ENCODE measurements at regions not wholly inside any gene's neighbourhood (a gene's known extent, or its start where the extent isn't known, plus 50 kb on each side); places are given as distances from the start of the nearest gene placed in this dataset.

DNA sequence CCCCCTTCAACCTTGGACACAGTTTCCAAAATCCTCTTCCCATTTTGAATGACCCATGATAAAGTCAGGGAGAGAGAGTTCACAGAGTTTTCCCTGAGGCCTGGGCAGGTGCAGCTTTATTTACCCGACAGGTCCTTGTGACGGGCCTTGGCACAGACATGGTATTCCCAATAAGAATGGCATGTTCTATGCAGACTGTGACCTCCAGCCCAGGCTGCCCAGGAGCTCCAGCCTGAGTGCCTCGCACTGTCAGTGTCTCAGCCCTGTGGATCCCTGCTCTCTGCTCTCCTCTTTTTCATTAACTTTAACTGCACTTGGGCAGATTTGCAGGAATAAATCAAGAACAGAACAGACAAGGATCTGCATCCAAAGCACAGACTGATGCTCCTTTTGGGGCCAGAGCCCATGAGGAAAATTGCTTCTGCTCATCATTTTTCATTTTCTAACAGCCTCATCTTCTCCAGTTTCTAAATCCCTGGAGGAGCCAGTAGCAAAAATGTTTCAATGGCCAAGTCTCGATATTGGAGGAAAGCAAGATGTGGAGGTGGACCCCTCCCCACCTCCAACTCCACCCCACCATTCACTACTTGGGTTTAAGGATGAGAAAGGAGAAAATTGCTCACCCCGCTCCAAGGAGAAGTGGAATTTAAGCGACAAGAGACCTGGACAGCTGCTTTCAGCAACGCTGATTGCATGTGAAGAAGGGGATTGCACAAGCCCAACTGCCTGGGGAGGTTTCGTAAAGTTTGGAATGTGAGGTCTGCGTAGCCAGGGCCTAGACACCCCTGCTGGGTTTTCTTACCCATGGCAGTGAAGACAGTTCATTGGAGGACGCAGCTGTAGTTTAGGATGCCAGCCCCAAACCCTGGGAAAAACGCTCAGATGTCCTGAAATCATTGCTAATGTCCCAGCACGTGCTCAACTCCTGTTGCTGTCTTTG is 225.9 kb downstream of the WDR11 start:
- no peak for FAIRE-seq

- FAIRE-seq, result no peak
Measured at GRCh38 chr10:121078036-121078435, 226.9 kb downstream of the WDR11 start.

DNA sequence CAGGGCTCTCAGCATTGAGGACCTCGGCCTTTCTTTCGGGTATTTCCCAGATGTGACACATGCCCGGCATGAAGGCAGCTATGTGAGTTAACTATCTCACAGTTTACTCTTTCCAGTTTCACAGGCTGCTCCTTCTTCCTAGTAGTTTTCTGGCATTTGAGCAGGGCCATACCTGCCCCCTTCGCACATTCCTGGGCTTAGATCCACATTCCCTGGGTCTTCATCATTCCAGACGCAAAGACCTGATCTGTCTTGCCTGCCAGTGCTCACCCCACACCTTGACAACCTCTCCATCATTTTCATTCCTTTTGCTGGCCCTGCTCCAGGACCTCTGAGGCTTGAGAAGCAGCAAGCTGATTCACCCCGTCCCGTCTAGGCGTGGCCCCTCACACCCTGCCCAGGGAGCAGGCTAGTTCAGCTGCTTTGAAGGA is 227.5 kb downstream of the WDR11 start:
- no peak for FAIRE-seq

GRCh38 chr10:121079226-121079625 is 228.1 kb downstream of the WDR11 start:
- FAIRE-seq, result no peak

GRCh38 chr10:121080281-121080891 is 229.2 kb downstream of the WDR11 start:
- FAIRE-seq, result no peak

GRCh38 chr10:121081306-121081705 is 230.1 kb downstream of the WDR11 start:
- FAIRE-seq, result no peak

- no peak for FAIRE-seq
Measured at GRCh38 chr10:121082984-121083383, 231.8 kb downstream of the WDR11 start.

DNA sequence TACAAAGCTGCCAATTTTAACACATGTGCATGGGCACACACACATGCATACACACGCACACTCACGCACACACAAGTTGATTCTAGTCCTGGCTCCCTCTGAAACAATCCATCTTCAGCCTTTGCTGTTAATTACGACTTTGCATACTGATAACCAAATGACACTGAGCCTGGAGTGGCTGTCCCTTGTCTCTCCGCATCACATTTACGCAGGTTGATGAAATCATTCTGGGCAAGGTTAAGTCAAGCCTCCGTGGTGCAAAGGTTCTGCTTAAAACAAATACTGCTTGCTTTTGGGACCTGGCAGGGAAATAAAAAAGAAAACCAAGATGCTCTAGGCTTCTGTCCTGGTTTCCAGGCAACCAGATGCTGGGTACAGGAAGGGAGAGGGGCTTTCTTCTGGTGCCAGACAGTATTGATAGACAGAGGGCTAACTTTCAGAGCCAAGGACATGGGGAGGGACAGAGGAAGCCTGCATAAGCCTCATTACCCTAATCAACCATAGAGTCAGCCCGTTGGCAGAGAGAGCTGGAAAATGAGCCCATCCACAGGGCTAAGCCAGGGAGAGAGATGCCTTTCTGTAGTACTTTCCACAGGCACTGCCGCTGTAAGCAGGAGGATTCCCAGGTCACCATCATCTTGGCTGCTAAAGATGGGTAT is 233.0 kb downstream of the WDR11 start:
- no peak for FAIRE-seq

GRCh38 chr10:121084675-121085070 is 233.5 kb downstream of the WDR11 start:
- no peak for FAIRE-seq

DNA sequence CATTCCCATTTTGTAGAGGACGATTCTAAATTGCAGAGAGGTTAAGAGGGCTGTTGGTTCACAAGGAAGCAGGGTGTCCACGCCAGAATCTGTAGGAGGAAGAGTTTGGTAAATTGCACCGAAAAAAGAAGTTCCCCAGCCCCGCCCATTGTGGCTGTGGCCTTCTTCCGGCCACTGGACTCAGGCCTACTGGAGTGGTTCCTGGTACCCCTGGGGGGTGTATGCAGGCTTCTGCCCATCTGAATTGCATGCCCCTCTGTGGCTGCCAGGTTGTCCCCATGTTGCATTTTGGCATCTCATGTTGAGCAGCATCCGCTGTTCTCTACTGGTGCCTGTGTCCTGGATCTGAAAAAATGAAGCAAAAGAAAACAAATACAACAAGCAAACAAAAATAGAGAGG is 234.2 kb downstream of the WDR11 start:
- FAIRE-seq, result no peak

GRCh38 chr10:121087129-121087528 is 236.0 kb downstream of the WDR11 start:
- no peak for FAIRE-seq

- no peak for FAIRE-seq
Measured at GRCh38 chr10:121087688-121088087, 236.5 kb downstream of the WDR11 start.

GRCh38 chr10:121088524-121088923 is 237.4 kb downstream of the WDR11 start:
- FAIRE-seq, result no peak

GRCh38 chr10:121089434-121089833 is 238.3 kb downstream of the WDR11 start:
- FAIRE-seq, result no peak

GRCh38 chr10:121091961-121092719 is 241.0 kb downstream of the WDR11 start:
- FAIRE-seq, result no peak

GRCh38 chr10:121092720-121093095 is 241.5 kb downstream of the WDR11 start:
- no peak for FAIRE-seq

- FAIRE-seq, result no peak
Measured at GRCh38 chr10:121096617-121097431, 245.7 kb downstream of the WDR11 start.

DNA sequence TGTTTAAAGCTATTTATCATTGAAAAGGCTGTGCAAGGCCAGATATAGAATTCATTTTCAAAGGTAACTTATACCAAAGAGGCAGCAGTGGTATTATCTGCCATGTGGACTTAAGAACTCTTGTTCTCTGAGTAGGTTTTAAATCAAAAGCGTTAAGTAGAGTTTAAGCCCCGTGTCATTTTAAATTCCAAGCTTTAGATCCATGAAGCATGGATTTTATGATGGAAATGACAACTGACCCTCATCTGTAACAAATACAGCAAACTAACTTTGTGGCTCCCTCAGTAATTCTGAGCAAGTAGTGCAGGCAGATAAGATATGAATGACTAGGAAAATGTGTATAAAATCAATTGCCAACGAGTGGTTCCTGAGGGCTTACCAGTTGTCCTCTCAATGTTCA is 247.0 kb downstream of the WDR11 start:
- no peak for FAIRE-seq

GRCh38 chr10:121098751-121099150 is 247.6 kb downstream of the WDR11 start:
- no peak for FAIRE-seq

- FAIRE-seq, result no peak
Measured at GRCh38 chr10:121099181-121099580, 248.0 kb downstream of the WDR11 start.

GRCh38 chr10:121099592-121099991 is 248.4 kb downstream of the WDR11 start:
- no peak for FAIRE-seq

GRCh38 chr10:121101561-121101960 is 250.4 kb downstream of the WDR11 start:
- no peak for FAIRE-seq

All from endometrium (tissue), 2 donors.